Retinal pigment epithelial cell (primary cell): ENCODE measurements at regions not wholly inside any gene's neighbourhood (a gene's known extent, or its start where the extent isn't known, plus 50 kb on each side); places are given as distances from the start of the nearest gene placed in this dataset.

ENCODE experiments used
- DNase-seq: peaks from one replicate; pipeline ENCODE4 v3.0.0-alpha.2; 2010; ENCODE audit warnings: low read depth
- H3K4me3 ChIP-seq: 2 replicates; pipeline ENCODE4 v1.5.1; 2011; ENCODE audit warnings: mild to moderate bottlenecking, low read length, control low read depth, moderate library complexity
- TF ChIP-seq, protein P1 (sequence below): conservative IDR thresholded peaks from 2 replicates; pipeline ENCODE4 v1.5.1; 2011; ENCODE audit warnings: low read depth, low read length, control low read depth, inconsistent platforms

DNA sequence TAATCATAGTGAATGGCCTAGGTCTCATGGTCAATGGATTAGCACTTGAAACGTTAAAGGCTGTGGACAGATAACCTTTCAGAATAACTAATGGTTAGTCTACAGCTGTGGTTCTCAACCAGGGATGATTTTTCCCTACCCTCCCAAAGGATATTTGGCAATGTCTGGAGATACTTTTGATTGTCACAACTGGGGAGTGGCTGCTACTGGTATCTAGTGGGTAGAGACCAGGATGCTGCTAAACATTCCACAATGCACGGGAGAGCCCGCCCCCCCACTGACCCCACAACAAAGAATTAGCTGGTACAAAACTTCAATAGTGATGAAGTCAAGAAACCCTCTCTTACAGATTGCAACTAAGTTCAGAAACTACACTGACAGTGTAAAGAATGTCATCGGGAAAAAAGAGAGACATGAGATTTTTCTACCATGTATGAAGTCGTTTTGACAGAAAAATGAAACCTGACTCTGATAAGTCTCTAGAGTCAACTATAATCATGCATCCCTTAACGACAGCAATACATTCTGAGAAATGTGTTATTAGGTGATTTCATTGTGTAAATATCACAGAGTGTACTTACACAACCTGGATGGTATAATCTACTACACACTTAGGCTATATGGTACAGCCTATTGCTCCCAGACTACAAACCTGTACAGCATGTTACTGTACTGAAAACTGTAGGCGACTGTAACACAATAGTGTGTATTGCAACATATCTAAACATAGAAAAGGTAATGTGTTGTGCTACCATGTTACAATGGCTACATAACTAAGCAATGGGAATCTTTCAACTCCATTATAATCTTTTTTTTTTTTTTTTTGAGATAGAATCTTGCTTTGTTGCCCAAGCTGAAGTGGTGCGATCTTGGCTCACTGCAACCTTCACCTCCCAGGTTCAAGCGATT lies 49.7 kb upstream of the PRDX6 start:
- TF ChIP-seq, protein P1, sequence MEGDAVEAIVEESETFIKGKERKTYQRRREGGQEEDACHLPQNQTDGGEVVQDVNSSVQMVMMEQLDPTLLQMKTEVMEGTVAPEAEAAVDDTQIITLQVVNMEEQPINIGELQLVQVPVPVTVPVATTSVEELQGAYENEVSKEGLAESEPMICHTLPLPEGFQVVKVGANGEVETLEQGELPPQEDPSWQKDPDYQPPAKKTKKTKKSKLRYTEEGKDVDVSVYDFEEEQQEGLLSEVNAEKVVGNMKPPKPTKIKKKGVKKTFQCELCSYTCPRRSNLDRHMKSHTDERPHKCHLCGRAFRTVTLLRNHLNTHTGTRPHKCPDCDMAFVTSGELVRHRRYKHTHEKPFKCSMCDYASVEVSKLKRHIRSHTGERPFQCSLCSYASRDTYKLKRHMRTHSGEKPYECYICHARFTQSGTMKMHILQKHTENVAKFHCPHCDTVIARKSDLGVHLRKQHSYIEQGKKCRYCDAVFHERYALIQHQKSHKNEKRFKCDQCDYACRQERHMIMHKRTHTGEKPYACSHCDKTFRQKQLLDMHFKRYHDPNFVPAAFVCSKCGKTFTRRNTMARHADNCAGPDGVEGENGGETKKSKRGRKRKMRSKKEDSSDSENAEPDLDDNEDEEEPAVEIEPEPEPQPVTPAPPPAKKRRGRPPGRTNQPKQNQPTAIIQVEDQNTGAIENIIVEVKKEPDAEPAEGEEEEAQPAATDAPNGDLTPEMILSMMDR = no peak
- DNase-seq = no peak
- H3K4me3 ChIP-seq = no peak overlapping the region
